ENCODE measurements at regions not wholly inside any gene's neighbourhood (a gene's known extent, or its start where the extent isn't known, plus 50 kb on each side); places are given as distances from the start of the nearest gene placed in this dataset.

DNA sequence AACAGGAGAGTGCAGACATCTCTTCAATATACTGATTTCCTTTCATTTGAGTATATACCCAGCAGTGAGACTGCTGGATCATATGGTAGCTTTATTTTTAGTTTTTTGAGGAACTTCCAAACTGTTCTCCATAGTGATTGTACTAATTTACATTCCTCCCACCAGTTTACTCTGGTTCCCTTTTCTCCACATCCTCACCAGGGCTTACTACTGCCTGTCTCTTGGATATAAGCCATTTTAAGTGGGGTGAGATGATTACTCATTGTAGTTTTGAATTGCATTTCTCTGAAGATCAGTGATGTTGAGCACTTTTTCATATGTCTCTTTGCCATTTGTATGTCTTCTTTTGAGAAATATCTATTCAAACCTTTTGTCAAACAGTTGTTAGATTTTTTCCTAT lies 64.9 kb upstream of the HMGCLL1 start:
- Histone ChIP-seq H3K9ac (ENCODE audit: insufficient read length, low read depth) (no peak overlapping the region), H3K4me1 (ENCODE audit: insufficient read depth, insufficient read length) (no peaks in the 10 kb centered on the region), H3K36me3 (ENCODE audit: insufficient read depth, insufficient read length, low read length) (no peaks in the 10 kb centered on the region), H3K4me3 (ENCODE audit: insufficient read length, low read depth) (no peak overlapping the region), H3K27me3 (ENCODE audit: insufficient read depth, insufficient read length) (no peaks in the 10 kb centered on the region), H3K9me3 (ENCODE audit: insufficient read depth, low read length) (no peaks in the 10 kb centered on the region)
- TF ChIP-seq SUZ12 (IDR thresholded peaks at IDR 0.05; ENCODE audit: extremely low read depth, insufficient read depth, insufficient read length): no peak
- TF ChIP-seq ZNF274 (IDR thresholded peaks at IDR 0.05; ENCODE audit: low read depth, low read length): no peak
- TF ChIP-seq YY1 (IDR thresholded peaks at IDR 0.05; ENCODE audit: insufficient read depth, insufficient read length): no peak
- no peak for DNase-seq (ENCODE audit: low read depth, low spot score)

DNA sequence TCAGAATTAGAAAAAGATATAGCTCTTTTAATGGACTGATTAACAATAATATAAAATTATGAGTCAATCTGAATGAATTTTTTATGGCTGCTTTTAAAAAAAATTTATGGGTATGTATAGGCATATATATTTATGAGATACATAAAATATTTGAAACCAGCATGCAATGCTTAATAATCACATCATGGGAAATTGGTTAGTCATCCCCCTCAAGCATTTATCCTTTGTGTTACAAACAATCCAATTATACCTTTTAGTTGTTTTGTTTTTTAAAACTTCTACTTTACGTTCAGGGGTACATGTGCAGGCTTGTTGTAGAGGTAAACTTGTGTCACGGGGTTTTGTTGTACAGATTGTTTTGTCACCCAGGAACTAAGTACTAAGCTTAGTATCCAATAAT lies 63.4 kb upstream of the HMGCLL1 start:
- Histone ChIP-seq H3K36me3 (ENCODE audit: insufficient read depth, insufficient read length, low read length) (no peaks in the 10 kb centered on the region), H3K4me3 (ENCODE audit: insufficient read length, low read depth) (no peak overlapping the region), H3K9me3 (ENCODE audit: insufficient read depth, low read length) (no peaks in the 10 kb centered on the region), H3K9ac (ENCODE audit: insufficient read length, low read depth) (no peak overlapping the region), H3K4me1 (ENCODE audit: insufficient read depth, insufficient read length) (no peaks in the 10 kb centered on the region), H3K27me3 (ENCODE audit: insufficient read depth, insufficient read length) (no peaks in the 10 kb centered on the region)
- no peak for DNase-seq (ENCODE audit: low read depth, low spot score)
- no peak for TF ChIP-seq SUZ12 (IDR thresholded peaks at IDR 0.05; ENCODE audit: extremely low read depth, insufficient read depth, insufficient read length)
- no peak for TF ChIP-seq ZNF274 (IDR thresholded peaks at IDR 0.05; ENCODE audit: low read depth, low read length)
- no peak for TF ChIP-seq YY1 (IDR thresholded peaks at IDR 0.05; ENCODE audit: insufficient read depth, insufficient read length)

DNA sequence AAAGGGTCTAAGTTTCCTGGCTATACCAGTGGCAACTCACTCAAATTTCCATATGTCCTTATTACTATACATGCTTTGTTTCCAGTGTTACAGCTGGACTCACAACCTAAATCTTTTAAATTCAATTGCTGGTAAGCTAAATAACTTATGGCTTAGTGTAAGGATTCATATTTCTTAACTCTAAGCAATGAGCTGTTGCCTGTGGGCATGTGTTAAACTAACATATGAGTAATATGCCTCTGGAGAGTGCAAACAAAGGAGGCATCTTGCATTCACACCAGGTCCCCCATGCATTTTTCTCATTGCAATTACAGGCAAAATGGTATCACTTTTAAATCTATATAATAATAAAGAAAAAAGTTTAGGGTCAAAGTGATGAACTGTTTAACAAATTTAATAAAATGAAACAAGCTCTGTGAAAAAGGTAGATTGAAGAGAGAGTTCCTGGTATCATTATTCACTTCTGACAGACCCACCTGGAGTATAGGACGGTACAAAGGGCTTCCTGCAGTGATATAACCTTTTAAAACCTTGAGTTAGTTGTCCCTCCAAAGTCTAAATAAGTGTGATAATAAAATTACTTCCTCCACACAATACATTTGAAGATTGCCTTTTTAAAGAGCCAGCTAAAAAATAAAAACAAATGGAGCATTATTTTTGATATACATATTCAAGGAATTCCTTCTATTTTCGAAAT lies 57.6 kb upstream of the HMGCLL1 start:
- no peak for DNase-seq (ENCODE audit: low read depth, low spot score)
- no peaks in the 10 kb centered on the region for H3K36me3 ChIP-seq (ENCODE audit: insufficient read depth, insufficient read length, low read length)
- no peaks in the 10 kb centered on the region for H3K27me3 ChIP-seq (ENCODE audit: insufficient read depth, insufficient read length)
- TF ChIP-seq SUZ12 (IDR thresholded peaks at IDR 0.05; ENCODE audit: extremely low read depth, insufficient read depth, insufficient read length) (no peak), YY1 (IDR thresholded peaks at IDR 0.05; ENCODE audit: insufficient read depth, insufficient read length) (no peak), ZNF274 (IDR thresholded peaks at IDR 0.05; ENCODE audit: low read depth, low read length) (no peak)
- no peak overlapping the region for H3K9ac ChIP-seq (ENCODE audit: insufficient read length, low read depth)
- H3K9me3 ChIP-seq (ENCODE audit: insufficient read depth, low read length): no peaks in the 10 kb centered on the region
- no peaks in the 10 kb centered on the region for H3K4me1 ChIP-seq (ENCODE audit: insufficient read depth, insufficient read length)
- no peak overlapping the region for H3K4me3 ChIP-seq (ENCODE audit: insufficient read length, low read depth)

DNA sequence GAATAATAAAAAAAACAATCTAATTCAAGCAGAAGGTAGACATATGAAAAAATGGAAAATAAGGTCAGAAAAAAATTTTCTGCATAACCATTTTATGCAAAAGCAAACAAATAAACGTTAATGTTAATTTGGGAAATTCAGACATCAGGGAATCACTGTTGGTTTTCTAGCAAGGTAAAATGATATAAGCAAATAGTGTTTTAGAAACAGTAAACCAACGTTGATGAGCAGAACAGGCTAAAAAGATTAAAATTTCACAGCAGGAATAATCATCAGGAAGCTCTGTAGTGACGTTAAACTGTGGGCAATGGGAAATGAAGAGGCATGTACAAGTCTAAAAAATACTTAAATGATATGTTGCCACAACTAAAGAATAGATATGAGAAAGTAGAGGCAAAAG lies 54.5 kb upstream of the HMGCLL1 start:
- Histone ChIP-seq H3K4me3 (ENCODE audit: insufficient read length, low read depth) (no peak overlapping the region), H3K27me3 (ENCODE audit: insufficient read depth, insufficient read length) (no peaks in the 10 kb centered on the region), H3K9ac (ENCODE audit: insufficient read length, low read depth) (no peak overlapping the region), H3K36me3 (ENCODE audit: insufficient read depth, insufficient read length, low read length) (no peaks in the 10 kb centered on the region), H3K4me1 (ENCODE audit: insufficient read depth, insufficient read length) (no peaks in the 10 kb centered on the region), H3K9me3 (ENCODE audit: insufficient read depth, low read length) (peaks cover 8% of the 10 kb centered on the region; the same call in 1 of the 2 replicates)
- no peak for TF ChIP-seq SUZ12 (IDR thresholded peaks at IDR 0.05; ENCODE audit: extremely low read depth, insufficient read depth, insufficient read length)
- TF ChIP-seq ZNF274 (IDR thresholded peaks at IDR 0.05; ENCODE audit: low read depth, low read length): no peak
- no peak for TF ChIP-seq YY1 (IDR thresholded peaks at IDR 0.05; ENCODE audit: insufficient read depth, insufficient read length)
- DNase-seq (ENCODE audit: low read depth, low spot score): no peak

DNA sequence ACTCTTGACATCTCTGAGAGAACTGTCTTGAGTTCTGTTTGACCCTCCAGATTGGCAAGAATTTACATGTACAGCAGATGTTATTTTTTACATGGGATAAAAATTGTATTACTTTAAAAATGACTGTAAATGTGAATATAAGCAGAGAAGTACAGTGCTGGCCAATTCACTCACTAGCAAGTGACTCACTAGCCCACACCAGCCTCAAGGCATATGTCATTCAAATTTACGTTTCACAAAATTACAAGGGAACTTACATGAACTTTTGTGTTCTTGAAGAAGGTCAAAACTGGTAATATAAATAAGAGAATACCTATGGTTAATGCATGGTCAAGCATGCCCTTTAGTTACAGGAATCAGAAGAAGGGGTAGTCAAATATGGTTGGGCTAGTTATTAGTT lies 54.0 kb upstream of the HMGCLL1 start:
- H3K36me3 ChIP-seq (ENCODE audit: insufficient read depth, insufficient read length, low read length): no peaks in the 10 kb centered on the region
- no peaks in the 10 kb centered on the region for H3K4me1 ChIP-seq (ENCODE audit: insufficient read depth, insufficient read length)
- H3K9ac ChIP-seq (ENCODE audit: insufficient read length, low read depth): no peak overlapping the region
- TF ChIP-seq ZNF274 (IDR thresholded peaks at IDR 0.05; ENCODE audit: low read depth, low read length) (no peak), SUZ12 (IDR thresholded peaks at IDR 0.05; ENCODE audit: extremely low read depth, insufficient read depth, insufficient read length) (no peak), YY1 (IDR thresholded peaks at IDR 0.05; ENCODE audit: insufficient read depth, insufficient read length) (no peak)
- no peaks in the 10 kb centered on the region for H3K27me3 ChIP-seq (ENCODE audit: insufficient read depth, insufficient read length)
- no peak for DNase-seq (ENCODE audit: low read depth, low spot score)
- H3K9me3 ChIP-seq (ENCODE audit: insufficient read depth, low read length): peaks cover 8% of the 10 kb centered on the region; the same call in 1 of the 2 replicates
- no peak overlapping the region for H3K4me3 ChIP-seq (ENCODE audit: insufficient read length, low read depth)
